ENCODE measurements at regions not wholly inside any gene's neighbourhood (a gene's known extent, or its start where the extent isn't known, plus 50 kb on each side); places are given as distances from the start of the nearest gene placed in this dataset.
"Not testable (repeated sequence)": the region's sequence is repeated elsewhere in the genome, so short reads cannot be mapped to it uniquely, and the experiment has no call there.

DNA sequence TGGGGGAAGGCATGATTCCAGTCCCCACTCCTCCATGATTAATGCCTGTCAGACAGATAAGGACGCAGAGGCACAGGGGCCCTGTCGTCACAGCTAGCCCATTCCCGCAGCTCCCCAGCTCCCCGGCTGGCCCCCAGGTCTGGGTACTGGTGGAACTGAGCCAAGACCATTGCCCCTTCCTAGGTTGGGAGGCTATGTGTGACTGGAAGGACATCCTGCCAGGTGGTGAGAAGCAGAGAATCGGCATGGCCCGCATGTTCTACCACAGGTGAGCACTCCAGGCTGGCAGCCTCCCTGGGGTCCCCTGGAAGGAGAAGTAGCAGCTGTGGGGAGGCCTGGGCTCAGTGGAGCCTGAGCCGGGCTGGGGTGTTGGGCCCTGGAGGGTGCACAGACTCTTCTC, 509.5 kb downstream of the ZNF37A start:
- not testable (repeated sequence) for TF ChIP-seq POLR2A, POLR2AphosphoS5, EP300 (IDR thresholded peaks at IDR 0.05)
- TF ChIP-seq, protein P1, sequence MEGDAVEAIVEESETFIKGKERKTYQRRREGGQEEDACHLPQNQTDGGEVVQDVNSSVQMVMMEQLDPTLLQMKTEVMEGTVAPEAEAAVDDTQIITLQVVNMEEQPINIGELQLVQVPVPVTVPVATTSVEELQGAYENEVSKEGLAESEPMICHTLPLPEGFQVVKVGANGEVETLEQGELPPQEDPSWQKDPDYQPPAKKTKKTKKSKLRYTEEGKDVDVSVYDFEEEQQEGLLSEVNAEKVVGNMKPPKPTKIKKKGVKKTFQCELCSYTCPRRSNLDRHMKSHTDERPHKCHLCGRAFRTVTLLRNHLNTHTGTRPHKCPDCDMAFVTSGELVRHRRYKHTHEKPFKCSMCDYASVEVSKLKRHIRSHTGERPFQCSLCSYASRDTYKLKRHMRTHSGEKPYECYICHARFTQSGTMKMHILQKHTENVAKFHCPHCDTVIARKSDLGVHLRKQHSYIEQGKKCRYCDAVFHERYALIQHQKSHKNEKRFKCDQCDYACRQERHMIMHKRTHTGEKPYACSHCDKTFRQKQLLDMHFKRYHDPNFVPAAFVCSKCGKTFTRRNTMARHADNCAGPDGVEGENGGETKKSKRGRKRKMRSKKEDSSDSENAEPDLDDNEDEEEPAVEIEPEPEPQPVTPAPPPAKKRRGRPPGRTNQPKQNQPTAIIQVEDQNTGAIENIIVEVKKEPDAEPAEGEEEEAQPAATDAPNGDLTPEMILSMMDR (IDR thresholded peaks at IDR 0.05) = not testable (repeated sequence)

All from suprapubic skin (tissue), 4 donors.